ENCODE measurements at regions not wholly inside any gene's neighbourhood (a gene's known extent, or its start where the extent isn't known, plus 50 kb on each side); places are given as distances from the start of the nearest gene placed in this dataset.

GRCh38 chr13:72261732-72262131 is 394.7 kb upstream of the DACH1 start:
- H3K27ac ChIP-seq = no peak overlapping the region
- 83 to 92% (median 92%) methylated on average over 1 of the region's 1 CpG for WGBS, 4 donors
- intact Hi-C loops (cut with DNase I) = no loop called here

DNA sequence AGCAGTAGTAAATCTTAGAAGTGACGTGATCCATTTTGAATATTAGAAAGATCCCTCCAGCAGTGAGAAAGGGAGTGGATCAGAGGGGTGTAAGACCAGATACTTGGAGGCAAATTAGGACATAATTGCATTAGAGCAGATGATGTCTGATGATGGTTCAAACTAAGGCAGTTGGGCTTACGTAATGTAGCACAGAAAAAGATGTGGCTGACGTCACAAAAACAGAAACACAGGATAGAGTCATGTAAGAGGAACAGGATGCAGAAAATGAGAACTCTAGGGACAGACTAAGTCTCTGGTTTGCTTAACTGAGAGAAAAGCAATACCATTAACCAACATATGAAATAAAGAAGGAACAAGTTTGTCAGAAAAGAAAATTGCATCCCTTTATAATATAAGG is 392.5 kb upstream of the DACH1 start:
- Histone ChIP-seq H3K9me3 (replicated peaks in 1 of 3) (no peaks in the 10 kb centered on the region), H3K36me3 (replicated peaks in 1 of 2) (no peaks in the 10 kb centered on the region), H3K4me3 (no peak overlapping the region), H3K27me3 (no peaks in the 10 kb centered on the region), H3K27ac (no peak overlapping the region), H3K4me1 (replicated peaks in 1 of 2) (no peaks in the 10 kb centered on the region)
- 50 to 57% (median 52%) methylated on average over 3 of the region's 3 CpGs for WGBS, 4 donors
- no peak for TF ChIP-seq CTCF (IDR thresholded peaks at IDR 0.05)
- TF ChIP-seq POLR2A (IDR thresholded peaks at IDR 0.05) = no peak
- no peak for DNase-seq
- intact Hi-C loops (cut with DNase I) = no loop called here

More at GRCh38 chr13:72261732-72262131, 394.7 kb upstream of the DACH1 start:
- H3K9me3 ChIP-seq (replicated peaks in 1 of 3) = no peaks in the 10 kb centered on the region
- TF ChIP-seq CTCF (IDR thresholded peaks at IDR 0.05) (no peak), POLR2A (IDR thresholded peaks at IDR 0.05) (no peak)
- no peaks in the 10 kb centered on the region for H3K4me1 ChIP-seq (replicated peaks in 1 of 2)
- H3K4me3 ChIP-seq = no peak overlapping the region
- H3K36me3 ChIP-seq (replicated peaks in 1 of 2) = no peaks in the 10 kb centered on the region
- no peaks in the 10 kb centered on the region for H3K27me3 ChIP-seq
- no peak for DNase-seq

- no peak overlapping the region for H3K27ac ChIP-seq
- no peaks in the 10 kb centered on the region for H3K4me1 ChIP-seq (replicated peaks in 1 of 2)
- no peak overlapping the region for H3K4me3 ChIP-seq
- peak in 3 of 7 donors; percentile 12 to 17 (median 13) for DNase-seq
- TF ChIP-seq CTCF (IDR thresholded peaks at IDR 0.05) = no peak
- TF ChIP-seq POLR2A (IDR thresholded peaks at IDR 0.05) = no peak
- no peaks in the 10 kb centered on the region for H3K9me3 ChIP-seq (replicated peaks in 1 of 3)
- H3K27me3 ChIP-seq = no peaks in the 10 kb centered on the region
- WGBS, 4 donors = 69 to 80% (median 77%) methylated on average over 7 of the region's 7 CpGs
- no peaks in the 10 kb centered on the region for H3K36me3 ChIP-seq (replicated peaks in 1 of 2)
- intact Hi-C loops (cut with DNase I) = no loop called here
Measured at GRCh38 chr13:72258340-72258981, 391.5 kb upstream of the DACH1 start.

DNA sequence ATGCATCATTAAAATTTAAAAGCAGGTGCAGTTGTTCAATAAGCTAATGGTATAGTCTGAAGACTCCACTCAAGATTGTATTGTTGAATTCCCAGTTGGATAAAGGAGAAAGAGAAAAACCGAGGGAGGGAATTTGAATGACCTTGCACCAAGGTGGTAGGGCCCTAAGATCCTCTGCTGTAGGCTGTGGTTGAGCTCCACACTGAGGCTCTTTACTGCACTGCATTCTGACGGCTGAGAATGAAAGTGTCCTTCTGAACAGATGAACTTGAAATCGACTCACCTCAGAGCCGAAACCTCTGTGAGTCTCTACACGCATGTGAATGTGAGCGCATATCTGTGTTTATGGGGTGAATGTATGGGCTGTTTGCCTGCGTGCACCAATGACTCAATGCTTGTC is 388.9 kb upstream of the DACH1 start:
- no peaks in the 10 kb centered on the region for H3K9me3 ChIP-seq (replicated peaks in 1 of 3)
- TF ChIP-seq POLR2A (IDR thresholded peaks at IDR 0.05) (no peak), CTCF (IDR thresholded peaks at IDR 0.05) (peak; percentile 26 to 61 (median 54))
- intact Hi-C loops (cut with DNase I) = no loop called here

More for the DNA sequence above, 388.9 kb upstream of the DACH1 start:
- no peak overlapping the region for H3K27ac ChIP-seq
- H3K36me3 ChIP-seq (replicated peaks in 1 of 2) = no peaks in the 10 kb centered on the region
- no peaks in the 10 kb centered on the region for H3K4me1 ChIP-seq (replicated peaks in 1 of 2)
- 26 to 40% (median 29%) methylated on average over 7 of the region's 7 CpGs for WGBS, 4 donors
- H3K27me3 ChIP-seq = no peaks in the 10 kb centered on the region
- DNase-seq = peak; percentile 30 to 80 (median 48)
- H3K4me3 ChIP-seq = no peak overlapping the region

Measured in adrenal gland (tissue), 9 donors.